Activated CD8-positive, alpha-beta memory T cell treated with anti-CD3 and anti-CD28 coated beads for 24 hours (primary cell): ENCODE measurements at regions not wholly inside any gene's neighbourhood (a gene's known extent, or its start where the extent isn't known, plus 50 kb on each side); places are given as distances from the start of the nearest gene placed in this dataset.

Experiments used
- DNase-seq: peaks from one replicate; pipeline ENCODE4 v3.0.0-alpha.2; 2020

- DNase-seq, result no peak
Measured at GRCh38 chr15:95644100-95644875, 686.2 kb upstream of the NR2F2 start.

GRCh38 chr15:95645791-95646338 lies 684.6 kb upstream of the NR2F2 start:
- no peak for DNase-seq

- no peak for DNase-seq
Measured at GRCh38 chr15:95646484-95647273, 683.8 kb upstream of the NR2F2 start.

GRCh38 chr15:95647531-95648277 lies 682.8 kb upstream of the NR2F2 start:
- no peak for DNase-seq

GRCh38 chr15:95653361-95653805 lies 677.1 kb upstream of the NR2F2 start:
- DNase-seq, result no peak

GRCh38 chr15:95655089-95655607 lies 675.4 kb upstream of the NR2F2 start:
- DNase-seq, result no peak

GRCh38 chr15:95656595-95656994 lies 673.9 kb upstream of the NR2F2 start:
- DNase-seq, result no peak

- no peak for DNase-seq
Measured at GRCh38 chr15:95658799-95659198, 671.7 kb upstream of the NR2F2 start.

- no peak for DNase-seq
Measured at GRCh38 chr15:95659656-95660055, 670.8 kb upstream of the NR2F2 start.

GRCh38 chr15:95662638-95663037 lies 667.9 kb upstream of the NR2F2 start:
- no peak for DNase-seq

GRCh38 chr15:95663156-95664100 lies 667.1 kb upstream of the NR2F2 start:
- no peak for DNase-seq

GRCh38 chr15:95664450-95664849 lies 666.0 kb upstream of the NR2F2 start:
- DNase-seq, result no peak

- DNase-seq, result no peak
Measured at GRCh38 chr15:95669146-95669922, 661.2 kb upstream of the NR2F2 start.

- DNase-seq, result no peak
Measured at GRCh38 chr15:95674031-95674430, 656.5 kb upstream of the NR2F2 start.

- no peak for DNase-seq
Measured at GRCh38 chr15:95676500-95676899, 654.0 kb upstream of the NR2F2 start.

GRCh38 chr15:95679847-95680582 lies 650.5 kb upstream of the NR2F2 start:
- DNase-seq, result no peak

GRCh38 chr15:95680728-95681127 lies 649.8 kb upstream of the NR2F2 start:
- DNase-seq, result no peak

GRCh38 chr15:95681836-95682544 lies 648.5 kb upstream of the NR2F2 start:
- DNase-seq, result no peak

GRCh38 chr15:95684126-95684525 lies 646.4 kb upstream of the NR2F2 start:
- no peak for DNase-seq
